ENCODE measurements at regions not wholly inside any gene's neighbourhood (a gene's known extent, or its start where the extent isn't known, plus 50 kb on each side); places are given as distances from the start of the nearest gene placed in this dataset.
"Not testable (repeated sequence)": the region's sequence is repeated elsewhere in the genome, so short reads cannot be mapped to it uniquely, and the experiment has no call there.

DNA sequence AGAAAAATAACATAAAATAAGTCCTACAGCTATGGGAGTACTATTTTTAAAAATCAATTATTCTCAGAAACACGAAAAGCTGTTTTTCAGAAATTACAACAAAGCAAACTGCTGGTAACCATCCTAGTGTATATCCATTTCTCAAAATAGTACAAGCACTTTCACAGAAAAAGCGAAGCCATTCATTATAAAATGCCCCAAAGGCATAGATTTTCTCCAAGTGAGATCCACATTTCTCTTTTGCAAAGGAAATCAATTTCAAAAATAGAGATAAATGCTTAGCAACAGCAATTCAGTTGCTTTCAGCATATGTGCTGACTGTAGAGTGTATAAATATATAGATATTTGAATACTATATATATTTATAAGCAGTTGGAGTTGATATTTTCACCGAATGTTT lies 1266.3 kb downstream of the SI start:
- no peak for DNase-seq (ENCODE audit: low read depth)

DNA sequence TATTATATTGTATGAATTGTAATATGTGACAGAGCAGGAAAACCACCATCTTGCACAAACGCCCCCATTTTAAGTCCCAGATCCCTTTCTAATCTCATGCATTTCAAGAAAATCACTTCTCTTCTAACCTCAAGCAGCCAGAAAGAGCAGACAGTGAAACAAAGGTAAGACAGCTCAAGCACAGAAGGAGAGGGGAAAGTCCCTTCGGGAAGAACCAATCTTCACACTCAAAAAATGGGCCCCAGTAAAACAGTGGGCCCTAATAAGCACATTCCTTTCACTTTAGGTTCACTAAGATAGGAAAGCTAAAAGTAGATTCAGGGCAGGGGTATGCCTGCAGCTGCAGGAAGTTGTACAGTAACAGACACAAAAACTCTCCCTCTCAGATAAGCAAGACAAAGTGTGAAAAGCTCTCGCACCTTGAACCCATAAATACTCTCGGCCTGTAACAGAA lies 1268.7 kb downstream of the SI start:
- DNase-seq (ENCODE audit: low read depth) = no peak

GRCh38 chr3:163786416-163786815 lies 1291.9 kb downstream of the SI start:
- no peak for DNase-seq (ENCODE audit: low read depth)

DNA sequence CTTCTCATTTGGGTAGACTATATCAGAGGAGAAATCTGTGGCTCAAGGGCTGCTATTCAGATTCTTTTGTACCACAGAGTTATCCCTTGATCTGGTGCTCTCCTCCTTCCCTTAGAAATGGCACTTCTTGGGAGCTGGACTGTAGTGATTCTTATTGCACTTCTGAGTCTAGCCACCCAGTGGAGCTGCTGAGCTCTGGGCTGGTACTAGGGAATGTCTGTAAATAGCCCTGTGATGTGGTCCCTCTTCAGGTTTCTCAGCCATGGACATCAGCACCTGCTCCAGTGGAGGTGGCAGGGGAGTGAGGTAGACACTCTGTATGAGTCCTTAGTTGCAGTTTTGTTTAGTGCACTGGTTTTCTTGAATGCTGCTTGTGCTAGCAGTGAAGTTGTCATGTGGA lies 1292.6 kb downstream of the SI start:
- DNase-seq (ENCODE audit: low read depth) = no peak

- DNase-seq (ENCODE audit: low read depth) = no peak
Measured at GRCh38 chr3:163779396-163780344, 1298.6 kb downstream of the SI start.

GRCh38 chr3:163776743-163777142 lies 1301.6 kb downstream of the SI start:
- no peak for DNase-seq (ENCODE audit: low read depth)

DNA sequence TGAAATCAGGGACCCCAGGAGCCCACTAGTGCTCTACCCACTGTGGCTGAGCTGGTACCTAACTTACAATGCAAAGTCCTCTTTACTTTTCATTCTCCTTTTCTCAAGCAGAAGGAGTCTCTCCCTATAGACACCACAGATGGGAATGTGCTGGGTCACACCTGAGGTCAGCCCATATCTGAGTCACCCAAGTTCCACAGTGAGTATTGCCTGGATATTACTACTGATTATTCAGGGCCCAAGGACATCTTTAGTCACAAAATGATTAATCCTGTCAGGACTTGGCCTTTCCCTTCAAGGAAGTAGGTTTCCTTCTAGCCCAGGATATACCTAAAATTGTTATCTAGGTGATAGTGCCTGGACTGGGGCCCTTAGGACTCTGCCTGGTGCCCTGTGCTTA lies 1305.2 kb downstream of the SI start:
- no peak for DNase-seq (ENCODE audit: low read depth)

DNA sequence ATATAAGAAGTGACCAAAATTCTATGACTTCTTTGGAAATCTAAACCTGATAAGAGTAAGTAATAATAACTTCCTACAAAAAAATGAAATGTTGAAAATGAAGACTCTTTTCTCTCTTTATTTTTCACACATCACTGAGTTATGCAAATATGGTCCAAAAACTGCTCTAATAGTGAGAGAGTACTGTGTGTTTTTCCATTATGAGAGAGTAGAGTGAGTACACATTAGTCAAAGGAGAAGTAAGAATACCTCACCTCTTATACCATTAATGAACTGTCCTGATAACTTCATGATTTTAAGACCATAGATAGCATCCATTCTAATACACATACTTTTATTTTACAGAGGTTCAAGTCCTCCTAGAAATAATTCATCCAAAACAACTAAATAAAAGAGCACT lies 1310.2 kb downstream of the SI start:
- no peak for DNase-seq (ENCODE audit: low read depth)

DNA sequence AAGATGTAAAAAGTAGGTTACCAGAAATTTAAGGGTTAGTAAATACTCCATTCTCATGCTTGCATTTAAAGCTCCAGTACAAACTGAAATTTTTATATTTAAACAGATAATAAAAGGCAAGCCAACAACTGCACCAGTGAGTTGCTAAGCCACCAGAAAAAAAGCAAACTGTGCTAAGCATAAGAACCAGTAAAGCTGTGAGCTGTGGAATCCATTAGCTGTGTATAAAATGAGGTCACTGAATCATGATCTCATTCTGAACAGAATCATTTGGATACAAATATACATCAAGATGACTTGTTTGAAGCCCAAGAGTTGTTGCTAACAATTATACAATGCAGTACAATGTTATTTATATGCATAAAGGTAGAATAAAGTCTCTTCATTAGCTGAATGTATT lies 1312.2 kb downstream of the SI start:
- DNase-seq (ENCODE audit: low read depth) = no peak

GRCh38 chr3:163753033-163753432 lies 1325.3 kb downstream of the SI start:
- DNase-seq (ENCODE audit: low read depth) = no peak

DNA sequence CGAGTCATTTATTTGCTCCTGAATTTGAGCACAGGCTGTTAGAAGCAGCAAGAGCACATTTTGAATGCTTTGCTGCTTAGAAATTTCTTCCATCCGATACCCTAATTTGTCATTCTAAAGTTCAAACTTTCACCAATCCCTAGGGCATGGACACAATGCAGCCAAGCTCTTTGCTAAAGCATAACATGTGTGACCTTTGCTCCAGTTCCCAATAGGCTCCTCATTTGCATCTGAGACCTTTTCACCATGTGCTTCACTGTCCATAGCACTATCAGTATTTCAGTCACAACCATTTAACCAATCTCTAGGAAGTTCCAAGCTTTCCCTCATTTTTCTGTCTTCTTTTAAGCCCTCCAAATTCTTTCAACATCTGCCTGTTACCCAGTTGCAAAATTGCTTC lies 1333.1 kb downstream of the SI start:
- no peak for DNase-seq (ENCODE audit: low read depth)

GRCh38 chr3:163735394-163735793 lies 1342.9 kb downstream of the SI start:
- no peak for DNase-seq (ENCODE audit: low read depth)

DNA sequence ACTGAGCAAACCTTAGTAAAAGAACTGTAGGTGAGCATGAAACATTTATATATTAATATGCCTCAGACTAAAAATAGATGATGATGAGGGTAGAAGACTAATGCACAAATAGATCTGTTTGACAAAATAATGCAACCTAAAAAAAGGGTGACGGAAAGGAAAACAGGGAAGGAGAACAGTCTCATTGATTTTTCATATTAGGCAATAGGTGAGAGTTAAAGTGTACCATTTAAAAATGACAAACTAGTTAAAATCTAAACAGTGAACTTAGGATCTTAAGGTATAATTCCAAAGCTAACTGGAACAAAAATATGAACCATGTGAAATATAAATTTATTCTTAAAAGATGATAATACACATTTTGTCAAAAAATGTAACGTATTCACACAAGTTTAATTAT lies 1347.6 kb downstream of the SI start:
- DNase-seq (ENCODE audit: low read depth) = no peak

GRCh38 chr3:163726125-163726524 lies 1352.2 kb downstream of the SI start:
- no peak for DNase-seq (ENCODE audit: low read depth)

GRCh38 chr3:163722405-163722804 lies 1355.9 kb downstream of the SI start:
- DNase-seq (ENCODE audit: low read depth) = no peak

DNA sequence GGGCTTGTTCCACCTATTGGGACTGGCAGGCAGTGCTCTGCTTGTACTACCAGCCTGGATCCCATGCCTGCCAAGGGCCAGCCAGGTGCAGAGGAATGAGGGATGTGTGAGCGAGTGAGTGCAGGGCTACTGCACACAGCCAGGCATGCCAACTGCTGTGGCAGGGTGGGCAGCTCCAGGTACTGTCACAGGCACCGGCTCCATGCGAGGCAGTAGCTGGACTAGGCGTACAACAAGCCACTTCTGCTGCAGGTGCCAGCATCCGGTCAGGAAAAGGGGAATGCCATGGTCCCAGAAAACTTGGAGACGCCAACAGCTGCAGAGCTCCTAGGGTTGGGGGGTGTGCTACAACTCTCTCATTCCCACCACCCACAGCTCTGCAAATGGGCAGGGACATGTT lies 1356.7 kb downstream of the SI start:
- DNase-seq (ENCODE audit: low read depth) = no peak

DNA sequence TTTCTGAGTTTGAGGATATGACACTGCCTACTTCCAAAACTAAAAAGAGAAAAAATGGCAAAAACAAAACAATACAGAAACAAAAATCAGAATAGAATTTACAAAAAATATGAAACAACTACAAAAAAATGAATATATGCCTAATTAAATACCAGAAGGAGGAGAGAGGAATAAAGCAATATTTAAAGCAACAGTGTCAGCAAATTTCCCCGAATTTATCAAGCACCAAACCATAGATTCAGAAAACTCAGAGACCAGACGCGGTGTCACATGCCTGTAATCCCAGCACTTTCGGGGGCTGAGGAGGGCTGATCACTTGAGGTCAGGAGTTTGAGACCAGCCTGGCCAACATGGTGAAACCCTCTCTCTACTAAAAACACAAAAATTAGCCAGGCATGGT lies 1360.9 kb downstream of the SI start:
- no peak for DNase-seq (ENCODE audit: low read depth)

DNA sequence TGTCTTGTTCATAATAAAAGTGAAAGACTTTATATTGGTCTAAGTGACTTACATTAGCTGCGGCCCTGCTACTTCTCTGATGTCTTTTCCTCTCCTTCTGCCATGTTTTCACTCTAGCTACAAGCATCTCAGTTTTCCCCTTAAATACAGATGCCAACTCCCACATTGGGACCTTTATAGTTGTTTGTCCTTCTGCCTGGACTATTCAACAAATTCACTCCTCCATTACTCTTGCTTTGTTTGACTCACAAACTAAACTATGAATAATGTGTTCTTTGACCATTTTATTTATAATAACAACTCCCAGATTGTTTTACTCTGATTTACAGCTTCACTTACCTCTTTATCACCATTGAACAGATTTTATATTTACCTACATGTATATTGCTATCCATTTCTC lies 1369.9 kb downstream of the SI start:
- no peak for DNase-seq (ENCODE audit: low read depth)

- no peak for DNase-seq (ENCODE audit: low read depth)
Measured at GRCh38 chr3:163707659-163708058, 1370.6 kb downstream of the SI start.

- DNase-seq (ENCODE audit: low read depth) = not testable (repeated sequence)
Measured at GRCh38 chr3:163698221-163698620, 1380.1 kb downstream of the SI start.

GRCh38 chr3:163692494-163692893 lies 1385.8 kb downstream of the SI start:
- no peak for DNase-seq (ENCODE audit: low read depth)

DNA sequence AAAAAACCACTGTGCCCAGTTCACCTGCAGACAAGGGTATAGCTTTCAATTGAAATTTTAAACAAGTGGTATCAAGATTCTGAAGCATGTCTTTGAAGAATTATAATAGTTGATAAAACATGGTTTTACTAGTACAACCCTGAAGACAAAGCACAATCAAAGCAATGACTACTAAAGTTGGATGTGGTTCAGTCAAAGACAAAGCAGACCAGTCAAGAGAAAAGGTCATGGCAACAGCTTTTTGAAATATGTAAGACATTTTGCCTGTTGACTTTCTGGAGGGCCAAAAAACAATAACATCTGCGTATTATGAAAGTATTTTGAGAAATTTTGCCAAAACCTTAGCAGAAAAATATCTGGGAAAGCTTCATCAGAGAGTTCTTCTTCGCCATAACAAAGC lies 1393.6 kb downstream of the SI start:
- DNase-seq (ENCODE audit: low read depth) = no peak

GRCh38 chr3:163672954-163673353 lies 1405.3 kb downstream of the SI start:
- no peak for DNase-seq (ENCODE audit: low read depth)

DNA sequence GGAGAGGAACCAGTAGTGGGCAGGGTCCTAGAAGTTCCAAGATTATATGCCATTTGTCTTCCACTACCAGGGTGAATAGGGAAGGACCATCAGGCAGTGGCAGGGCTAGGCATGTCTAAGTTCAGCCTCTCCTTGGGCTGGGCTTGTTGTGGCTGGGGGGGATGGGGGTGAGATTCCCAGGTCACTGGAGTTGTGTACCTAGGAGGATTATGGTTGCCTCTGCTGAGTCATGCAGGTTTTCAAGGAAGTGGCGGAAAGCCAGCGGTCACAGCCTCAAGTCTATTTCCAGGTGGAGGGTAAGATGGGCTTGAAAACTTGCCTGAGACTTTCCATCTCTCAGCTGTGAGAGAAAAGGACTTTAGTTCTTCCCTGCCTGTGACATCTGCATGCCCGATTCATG lies 1407.1 kb downstream of the SI start:
- no peak for DNase-seq (ENCODE audit: low read depth)
